ACC112 (cell line): ENCODE measurements at regions not wholly inside any gene's neighbourhood (a gene's known extent, or its start where the extent isn't known, plus 50 kb on each side); places are given as distances from the start of the nearest gene placed in this dataset.

Source experiments
- H2AFZ ChIP-seq: fragments of 200-600 bp; sonication (generic); one replicate; pipeline ENCODE4 v1.6.0; 2017; ENCODE audit warnings: antibody characterized with exemption, low read length; ENCODE audit not compliant: unreplicated experiment
- H3K27ac ChIP-seq: fragments of 200-600 bp; sonication (generic); 2 replicates; pipeline ENCODE4 v1.5.1; 2014; ENCODE audit warnings: low read depth, mild to moderate bottlenecking, antibody characterized with exemption, low read length, moderate library complexity
- H3K27me3 ChIP-seq: fragments of 200-600 bp; sonication (generic); 2 replicates; pipeline ENCODE4 v1.6.1; 2014; ENCODE audit warnings: mild to moderate bottlenecking, antibody characterized with exemption, low read length, moderate library complexity, mixed read lengths; ENCODE audit not compliant: insufficient read depth
- H3K36me3 ChIP-seq: fragments of 200-600 bp; sonication (generic); 2 replicates; pipeline ENCODE4 v1.6.1; 2016; ENCODE audit warnings: mild to moderate bottlenecking, antibody characterized with exemption, low read length, moderate library complexity, mixed read lengths; ENCODE audit not compliant: insufficient read depth
- H3K4me1 ChIP-seq: fragments of 200-600 bp; sonication (generic); one replicate; pipeline ENCODE4 v1.6.1; 2016; ENCODE audit warnings: low read length, mixed read lengths; ENCODE audit not compliant: insufficient read depth, unreplicated experiment, control insufficient read depth
- H3K4me3 ChIP-seq: fragments of 200-600 bp; sonication (generic); 2 replicates; pipeline ENCODE4 v1.5.1; 2014; ENCODE audit warnings: mild to moderate bottlenecking, low read depth, low read length
- H3K79me2 ChIP-seq: fragments of 200-600 bp; sonication (generic); one replicate; pipeline ENCODE4 v1.6.0; 2016; ENCODE audit warnings: low read length; ENCODE audit not compliant: control insufficient read depth, unreplicated experiment, insufficient read depth

- peak overlapping the region; percentile 69 for H2AFZ ChIP-seq
- H3K4me1 ChIP-seq = peaks cover 20% of the 10 kb centered on the region
- no peaks in the 10 kb centered on the region for H3K27me3 ChIP-seq
- H3K4me3 ChIP-seq = no peak overlapping the region
- H3K36me3 ChIP-seq = no peaks in the 10 kb centered on the region
- no peak overlapping the region for H3K27ac ChIP-seq
- H3K79me2 ChIP-seq = no peaks in the 10 kb centered on the region
Measured at GRCh38 chr2:150555611-150556356, 68.3 kb upstream of the RND3 start.

- Histone ChIP-seq H3K4me3 (no peak overlapping the region), H3K27ac (no peak overlapping the region), H2AFZ (no peak overlapping the region), H3K79me2 (no peaks in the 10 kb centered on the region), H3K36me3 (no peaks in the 10 kb centered on the region), H3K4me1 (peaks cover 24% of the 10 kb centered on the region), H3K27me3 (no peaks in the 10 kb centered on the region)
Measured at GRCh38 chr2:150554046-150554445, 66.6 kb upstream of the RND3 start.

- Histone ChIP-seq H2AFZ (no peak overlapping the region), H3K27me3 (no peaks in the 10 kb centered on the region), H3K4me1 (peaks cover 23% of the 10 kb centered on the region), H3K36me3 (no peaks in the 10 kb centered on the region), H3K79me2 (no peaks in the 10 kb centered on the region), H3K27ac (no peak overlapping the region), H3K4me3 (no peak overlapping the region)
Measured at GRCh38 chr2:150552041-150552820, 64.8 kb upstream of the RND3 start.

GRCh38 chr2:150549381-150549780, 61.9 kb upstream of the RND3 start:
- Histone ChIP-seq H3K36me3 (no peaks in the 10 kb centered on the region), H3K79me2 (no peaks in the 10 kb centered on the region), H3K4me3 (no peak overlapping the region), H3K27ac (no peak overlapping the region), H3K4me1 (peaks cover 11% of the 10 kb centered on the region), H2AFZ (no peak overlapping the region), H3K27me3 (no peaks in the 10 kb centered on the region)

- no peaks in the 10 kb centered on the region for H3K36me3 ChIP-seq
- no peaks in the 10 kb centered on the region for H3K79me2 ChIP-seq
- peaks cover 11% of the 10 kb centered on the region for H3K4me1 ChIP-seq
- no peak overlapping the region for H3K4me3 ChIP-seq
- H2AFZ ChIP-seq = no peak overlapping the region
- H3K27ac ChIP-seq = no peak overlapping the region
- no peaks in the 10 kb centered on the region for H3K27me3 ChIP-seq
Measured at GRCh38 chr2:150548527-150548926, 61.1 kb upstream of the RND3 start.

- Histone ChIP-seq H3K4me1 (peaks cover 4% of the 10 kb centered on the region), H3K27ac (no peak overlapping the region), H3K27me3 (no peaks in the 10 kb centered on the region), H2AFZ (no peak overlapping the region), H3K36me3 (no peaks in the 10 kb centered on the region), H3K79me2 (no peaks in the 10 kb centered on the region), H3K4me3 (no peak overlapping the region)
Measured at GRCh38 chr2:150545916-150546315, 58.4 kb upstream of the RND3 start.

GRCh38 chr2:150544731-150545130, 57.3 kb upstream of the RND3 start:
- Histone ChIP-seq H2AFZ (no peak overlapping the region), H3K4me1 (peaks cover 4% of the 10 kb centered on the region), H3K36me3 (no peaks in the 10 kb centered on the region), H3K27ac (no peak overlapping the region), H3K4me3 (no peak overlapping the region), H3K27me3 (no peaks in the 10 kb centered on the region), H3K79me2 (no peaks in the 10 kb centered on the region)

GRCh38 chr2:150542692-150543091, 55.2 kb upstream of the RND3 start:
- no peak overlapping the region for H2AFZ ChIP-seq
- H3K4me3 ChIP-seq = no peak overlapping the region
- H3K4me1 ChIP-seq = peaks cover 9% of the 10 kb centered on the region
- no peaks in the 10 kb centered on the region for H3K27me3 ChIP-seq
- H3K36me3 ChIP-seq = no peaks in the 10 kb centered on the region
- H3K79me2 ChIP-seq = no peaks in the 10 kb centered on the region
- H3K27ac ChIP-seq = no peak overlapping the region

- Histone ChIP-seq H3K27me3 (no peaks in the 10 kb centered on the region), H3K36me3 (no peaks in the 10 kb centered on the region), H3K4me1 (peaks cover 9% of the 10 kb centered on the region), H2AFZ (no peak overlapping the region), H3K27ac (no peak overlapping the region), H3K4me3 (no peak overlapping the region), H3K79me2 (no peaks in the 10 kb centered on the region)
Measured at GRCh38 chr2:150542172-150542571, 54.7 kb upstream of the RND3 start.

- Histone ChIP-seq H2AFZ (peak overlapping the region; percentile 66), H3K36me3 (no peaks in the 10 kb centered on the region), H3K27ac (peak overlapping the region; percentile 58; the same call in 1 of the 2 replicates)
Measured at GRCh38 chr2:150538651-150539201, 51.3 kb upstream of the RND3 start.

More at GRCh38 chr2:150538651-150539201, 51.3 kb upstream of the RND3 start:
- Histone ChIP-seq H3K4me3 (peak overlapping the region; percentile 17; the same call in 1 of the 2 replicates), H3K27me3 (no peaks in the 10 kb centered on the region), H3K79me2 (no peaks in the 10 kb centered on the region), H3K4me1 (peaks cover 15% of the 10 kb centered on the region)
